ENCODE measurements at regions not wholly inside any gene's neighbourhood (a gene's known extent, or its start where the extent isn't known, plus 50 kb on each side); places are given as distances from the start of the nearest gene placed in this dataset.

- TF ChIP-seq, protein P1, sequence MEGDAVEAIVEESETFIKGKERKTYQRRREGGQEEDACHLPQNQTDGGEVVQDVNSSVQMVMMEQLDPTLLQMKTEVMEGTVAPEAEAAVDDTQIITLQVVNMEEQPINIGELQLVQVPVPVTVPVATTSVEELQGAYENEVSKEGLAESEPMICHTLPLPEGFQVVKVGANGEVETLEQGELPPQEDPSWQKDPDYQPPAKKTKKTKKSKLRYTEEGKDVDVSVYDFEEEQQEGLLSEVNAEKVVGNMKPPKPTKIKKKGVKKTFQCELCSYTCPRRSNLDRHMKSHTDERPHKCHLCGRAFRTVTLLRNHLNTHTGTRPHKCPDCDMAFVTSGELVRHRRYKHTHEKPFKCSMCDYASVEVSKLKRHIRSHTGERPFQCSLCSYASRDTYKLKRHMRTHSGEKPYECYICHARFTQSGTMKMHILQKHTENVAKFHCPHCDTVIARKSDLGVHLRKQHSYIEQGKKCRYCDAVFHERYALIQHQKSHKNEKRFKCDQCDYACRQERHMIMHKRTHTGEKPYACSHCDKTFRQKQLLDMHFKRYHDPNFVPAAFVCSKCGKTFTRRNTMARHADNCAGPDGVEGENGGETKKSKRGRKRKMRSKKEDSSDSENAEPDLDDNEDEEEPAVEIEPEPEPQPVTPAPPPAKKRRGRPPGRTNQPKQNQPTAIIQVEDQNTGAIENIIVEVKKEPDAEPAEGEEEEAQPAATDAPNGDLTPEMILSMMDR (IDR thresholded peaks at IDR 0.05): no peak
- TF ChIP-seq EZH2phosphoT487 (IDR thresholded peaks at IDR 0.05): no peak
These were observed 461.8 kb downstream of the RAP2B start for GRCh38 chr3:153623834-153624233.
